IMR-90 (cell line): ENCODE measurements at regions not wholly inside any gene's neighbourhood (a gene's known extent, or its start where the extent isn't known, plus 50 kb on each side); places are given as distances from the start of the nearest gene placed in this dataset.

ENCODE experiments used
- ATAC-seq: fragments of 200-7000 bp; cut with Tn5 transposase; 2 replicates; pipeline ENCODE4 v1.9.1; 2020; ENCODE audit warnings: low read depth, mild to moderate bottlenecking, moderate library complexity
- BruUV-seq: library from RNA; stranded (reverse); fragments of 400-500 nt; replicated peaks from 2 replicates; lab custom pipeline; 2021; lab: Mats Ljungman, UMichigan
- CTCF ChIA-PET: fragments of 300-600 bp; formaldehyde crosslinking; extraction: SDS; loops from one replicate; lab custom pipeline; 2021; ENCODE audit warnings: antibody characterized with exemption; lab: Yijun Ruan, JAX
- POLR2A ChIA-PET: fragments of 300-600 bp; sonication (Branson Sonifier 250); formaldehyde crosslinking; loops from one replicate; lab custom pipeline; 2022; ENCODE audit warnings: antibody characterized with exemption; ENCODE audit not compliant: unreplicated experiment; lab: Charles Lee
- DNase-seq: peaks from one replicate; pipeline ENCODE4 v3.0.0; 2013
- H2AFZ ChIP-seq: replicated peaks from 2 replicates; pipeline ENCODE3; 2013; ENCODE audit warnings: low read length, mild to moderate bottlenecking; ENCODE audit not compliant: poor library complexity
- H2AK5ac ChIP-seq: 2 replicates; pipeline ENCODE4 v1.6.1; 2013; ENCODE audit warnings: low read depth, low read length, inconsistent platforms
- H2AK9ac ChIP-seq: replicated peaks from 2 replicates; pipeline ENCODE3; 2013; ENCODE audit warnings: mild to moderate bottlenecking, low read depth, low read length, moderate library complexity; ENCODE audit not compliant: poor library complexity
- H2BK120ac ChIP-seq: 2 replicates; pipeline ENCODE4 v1.6.1; 2013; ENCODE audit warnings: low read depth, low read length, inconsistent platforms
- H2BK15ac ChIP-seq: 3 replicates; pipeline ENCODE4 v1.6.1; 2013; ENCODE audit warnings: low read depth, low read length, inconsistent platforms
- H2BK20ac ChIP-seq: 2 replicates; pipeline ENCODE4 v1.6.1; 2013; ENCODE audit warnings: low read depth, mild to moderate bottlenecking, inconsistent platforms, low read length, moderate library complexity
- H2BK5ac ChIP-seq: 2 replicates; pipeline ENCODE4 v1.6.1; 2013; ENCODE audit warnings: mild to moderate bottlenecking, low read depth, low read length, inconsistent platforms; ENCODE audit not compliant: poor library complexity, severe bottlenecking
- H3K14ac ChIP-seq: replicated peaks from 2 replicates; pipeline ENCODE4 v1.6.1; 2013; ENCODE audit warnings: low read depth, low read length, inconsistent platforms
- H3K18ac ChIP-seq: 2 replicates; pipeline ENCODE4 v1.6.1; 2013; ENCODE audit warnings: low read depth, low read length, control low read depth
- H3K23ac ChIP-seq: 2 replicates; pipeline ENCODE4 v1.6.1; 2013; ENCODE audit warnings: low read depth, low read length, inconsistent platforms
- H3K27ac ChIP-seq: 2 replicates; pipeline ENCODE4 v1.5.1; 2013; ENCODE audit warnings: mild to moderate bottlenecking, control low read depth, low read length; ENCODE audit not compliant: insufficient read depth
- H3K27me3 ChIP-seq: 2 replicates; pipeline ENCODE4 v1.6.1; 2013; ENCODE audit warnings: low read length; ENCODE audit not compliant: control insufficient read depth, insufficient read depth
- H3K36me3 ChIP-seq: 2 replicates; pipeline ENCODE4 v1.6.1; 2013; ENCODE audit warnings: low read length, mixed read lengths; ENCODE audit not compliant: control insufficient read depth, insufficient read depth
- H3K4ac ChIP-seq: 2 replicates; pipeline ENCODE4 v1.6.1; 2013; ENCODE audit warnings: low read depth, low read length, inconsistent platforms
- H3K4me1 ChIP-seq: 2 replicates; pipeline ENCODE4 v1.6.1; 2013; ENCODE audit warnings: low read length, mixed read lengths; ENCODE audit not compliant: control insufficient read depth, insufficient read depth
- H3K4me2 ChIP-seq: 2 replicates; pipeline ENCODE4 v1.6.1; 2013; ENCODE audit warnings: low read depth, mild to moderate bottlenecking, control low read depth, low read length, moderate library complexity
- H3K4me3 ChIP-seq: 2 replicates; pipeline ENCODE4 v1.5.1; 2013; ENCODE audit warnings: low read depth, mild to moderate bottlenecking, control low read depth, low read length, moderate library complexity; ENCODE audit not compliant: insufficient read depth
- H3K56ac ChIP-seq: 2 replicates; pipeline ENCODE4 v1.6.1; 2013; ENCODE audit warnings: low read length, inconsistent platforms; ENCODE audit not compliant: insufficient read depth; ENCODE audit errors: extremely low read depth
- H3K79me1 ChIP-seq, 2 experiments: 2 replicates each; pipeline ENCODE4 v1.6.1; 2013; ENCODE audit warnings: low read length in 2 of 2, inconsistent platforms in 1 of 2, low read depth in 1 of 2
- H3K9ac ChIP-seq: 2 replicates; pipeline ENCODE4 v1.6.1; 2013; ENCODE audit warnings: low read depth, low read length, control low read depth
- H3K9me1 ChIP-seq: 2 replicates; pipeline ENCODE4 v1.6.1; 2013; ENCODE audit warnings: low read length, inconsistent platforms; ENCODE audit not compliant: insufficient read depth
- H3K9me3 ChIP-seq: 2 replicates; pipeline ENCODE4 v1.6.1; 2013; ENCODE audit warnings: low read length; ENCODE audit not compliant: control insufficient read depth, insufficient read depth
- H4K20me1 ChIP-seq: 2 replicates; pipeline ENCODE4 v1.6.1; 2013; ENCODE audit warnings: low read length, inconsistent platforms; ENCODE audit not compliant: insufficient read depth
- H4K5ac ChIP-seq: 2 replicates; pipeline ENCODE4 v1.6.1; 2013; ENCODE audit warnings: mild to moderate bottlenecking, low read depth, low read length, control low read depth
- H4K8ac ChIP-seq, 2 experiments: 2 replicates each; pipeline ENCODE4 v1.6.1; 2013; ENCODE audit warnings: low read depth in 2 of 2, low read length in 2 of 2, control low read depth in 1 of 2, inconsistent platforms in 1 of 2
- H4K91ac ChIP-seq: 2 replicates; pipeline ENCODE4 v1.6.1; 2013; ENCODE audit warnings: low read depth, low read length, inconsistent platforms; ENCODE audit not compliant: insufficient read depth
- BHLHE40 ChIP-seq: fragments of 150-350 bp; IDR thresholded peaks from 2 replicates; pipeline ENCODE4 v1.6.1; 2016; ENCODE audit warnings: mild to moderate bottlenecking, low read depth, low read length
- CEBPB ChIP-seq: IDR thresholded peaks from 2 replicates; pipeline ENCODE4 v1.6.1; 2012; ENCODE audit warnings: low read depth, low read length, improper control_type of control experiment
- CHD1 ChIP-seq: IDR thresholded peaks from 2 replicates; pipeline ENCODE4 v1.6.1; 2012; ENCODE audit warnings: low read depth, low read length, improper control_type of control experiment
- MAFK ChIP-seq: IDR thresholded peaks from 2 replicates; pipeline ENCODE4 v1.6.1; 2012; ENCODE audit warnings: low read depth, low read length, improper control_type of control experiment
- MXI1 ChIP-seq: IDR thresholded peaks from 2 replicates; pipeline ENCODE4 v1.6.1; 2012; ENCODE audit warnings: low read depth, mild to moderate bottlenecking, low read length, moderate library complexity, borderline replicate concordance
- RCOR1 ChIP-seq: IDR thresholded peaks from 2 replicates; pipeline ENCODE4 v1.6.1; 2012; ENCODE audit warnings: mild to moderate bottlenecking, low read length, improper control_type of control experiment; ENCODE audit not compliant: insufficient replicate concordance
- RFX5 ChIP-seq: IDR thresholded peaks from 2 replicates; pipeline ENCODE4 v1.8.0; 2012; ENCODE audit warnings: low read depth, mild to moderate bottlenecking, low read length, moderate library complexity
- SMC3 ChIP-seq: fragments of 150-350 bp; IDR thresholded peaks from 2 replicates; pipeline ENCODE4 v1.6.1; 2016; ENCODE audit warnings: low read depth, mild to moderate bottlenecking, antibody characterized with exemption, low read length, moderate library complexity
- WGBS, 2 experiments: methylation state at CpG; one replicate each; pipeline versions ENCODE4 v1.1.5 to v1.1.7; 2013; ENCODE audit warnings: missing lambda C conversion rate in 2 of 2; ENCODE audit not compliant: insufficient read length in 1 of 2; ENCODE audit errors: extremely low coverage in 2 of 2; 5-methylcytosine and 5-hydroxymethylcytosine counted together
- dilution Hi-C: fragments of 300-500 bp; cut with HindIII; formaldehyde crosslinking; loops from one replicate; pipeline ENCODE4 v1.14.3; 2018; ENCODE audit warnings: low sequenced_read_pairs; ENCODE audit not compliant: unreplicated experiment
- in situ Hi-C: fragments of 300-500 bp; cut with MboI; formaldehyde crosslinking; loops from 3 replicates; pipeline ENCODE4 v1.14.3; 2019; ENCODE audit warnings: low sequenced_read_pairs, inconsistent platforms, mixed read lengths
- intact Hi-C: fragments of 100-400 bp; cut with micrococcal nuclease; formaldehyde crosslinking; loops from 2 replicates; pipeline ENCODE4 v1.10.0; 2022
- TF ChIP-seq, protein P1 (sequence below): fragments of 150-350 bp; IDR thresholded peaks from 2 replicates; pipeline ENCODE4 v1.6.1; 2016; ENCODE audit warnings: low read depth, mild to moderate bottlenecking, low read length, moderate library complexity, borderline replicate concordance

DNA sequence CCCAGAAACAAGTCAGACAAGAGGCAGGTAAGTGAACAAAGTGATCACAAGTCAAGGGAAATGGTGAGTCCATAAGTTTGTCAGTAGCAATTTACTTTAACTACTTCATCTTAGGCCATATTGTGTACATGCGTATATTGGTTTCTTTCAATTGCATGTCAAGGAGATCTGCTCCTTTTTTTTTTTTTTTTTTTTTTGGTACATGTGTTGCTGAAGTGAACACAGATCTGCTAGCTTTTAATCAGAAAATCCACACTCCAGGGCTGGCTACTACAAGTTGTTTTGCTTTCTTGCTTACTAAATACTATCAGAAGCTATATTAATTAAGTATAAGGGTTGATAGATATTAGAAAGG, 985.1 kb downstream of the TSN start:
- no peak overlapping the region for H2BK5ac ChIP-seq
- H2BK15ac ChIP-seq = no peak overlapping the region
- no peak overlapping the region for H3K4me2 ChIP-seq
- no peak overlapping the region for H3K4me3 ChIP-seq
- POLR2A ChIA-PET = no interaction called here
- intact Hi-C loops = no loop called here
- no peak overlapping the region for H2AK5ac ChIP-seq
- in situ Hi-C loops = no loop called here
- no peak overlapping the region for H4K5ac ChIP-seq
- H3K56ac ChIP-seq = no peak overlapping the region
- no peak overlapping the region for H3K18ac ChIP-seq
- DNase-seq (no peak), ATAC-seq (no peak)
- dilution Hi-C loops = no loop called here
- H2AFZ ChIP-seq = no peak overlapping the region
- H3K9me3 ChIP-seq = peaks cover 8% of the 10 kb centered on the region; the same call in 1 of the 2 replicates
- no peak overlapping the region for H4K8ac ChIP-seq
- no peaks in the 10 kb centered on the region for H3K4me1 ChIP-seq
- no peak overlapping the region for H3K23ac ChIP-seq
- H3K4ac ChIP-seq = no peak overlapping the region
- no peaks in the 10 kb centered on the region for H3K9me1 ChIP-seq
- H3K9ac ChIP-seq = no peak overlapping the region
- H3K27me3 ChIP-seq = no peaks in the 10 kb centered on the region
- no peak overlapping the region for H2AK9ac ChIP-seq
- H4K91ac ChIP-seq = no peak overlapping the region
- H2BK120ac ChIP-seq = no peak overlapping the region
- H3K36me3 ChIP-seq = no peaks in the 10 kb centered on the region
- H3K27ac ChIP-seq = no peak overlapping the region
- WGBS, 2 experiments = no CpG with 5 or more reads among the region's 1 CpG
- H4K20me1 ChIP-seq = no peaks in the 10 kb centered on the region
- no peak overlapping the region for H2BK20ac ChIP-seq
- CTCF ChIA-PET = no interaction called here
- H3K14ac ChIP-seq = no peak overlapping the region
- H3K79me1 ChIP-seq = no peaks in the 10 kb centered on the region
- TF ChIP-seq MXI1 (no peak), BHLHE40 (no peak), SMC3 (no peak), RCOR1 (no peak), CHD1 (no peak), CEBPB (no peak), MAFK (no peak), RFX5 (no peak)
- TF ChIP-seq, protein P1, sequence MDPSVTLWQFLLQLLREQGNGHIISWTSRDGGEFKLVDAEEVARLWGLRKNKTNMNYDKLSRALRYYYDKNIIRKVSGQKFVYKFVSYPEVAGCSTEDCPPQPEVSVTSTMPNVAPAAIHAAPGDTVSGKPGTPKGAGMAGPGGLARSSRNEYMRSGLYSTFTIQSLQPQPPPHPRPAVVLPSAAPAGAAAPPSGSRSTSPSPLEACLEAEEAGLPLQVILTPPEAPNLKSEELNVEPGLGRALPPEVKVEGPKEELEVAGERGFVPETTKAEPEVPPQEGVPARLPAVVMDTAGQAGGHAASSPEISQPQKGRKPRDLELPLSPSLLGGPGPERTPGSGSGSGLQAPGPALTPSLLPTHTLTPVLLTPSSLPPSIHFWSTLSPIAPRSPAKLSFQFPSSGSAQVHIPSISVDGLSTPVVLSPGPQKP = no peak
- BruUV-seq = no TSS peak
